ENCODE measurements at regions not wholly inside any gene's neighbourhood (a gene's known extent, or its start where the extent isn't known, plus 50 kb on each side); places are given as distances from the start of the nearest gene placed in this dataset.
A peak's percentile ranks its signal among the peaks of the same experiment; 100 is the strongest.
"Not testable (repeated sequence)": the region's sequence is repeated elsewhere in the genome, so short reads cannot be mapped to it uniquely, and the experiment has no call there.

- CTCF ChIA-PET, result interaction anchor here (0.5 to 1.5 kb wide), 4 partner anchors 322 to 426 kb away, joined by 3 to 6 read pairs (median 4); partner anchors contain the start of gene WDR1
- Histone ChIP-seq H4K20me1 (ENCODE audit: control insufficient read depth, insufficient read depth, low read length, poor library complexity, severe bottlenecking) (no peaks in the 10 kb centered on the region), H3K4me2 (replicated peaks; ENCODE audit: low read depth, low read length, poor library complexity, severe bottlenecking) (peak overlapping the region; percentile 72), H3K27me3 (replicated peaks in 1 of 4; ENCODE audit: control extremely low read depth in 1 of 4, control insufficient read depth in 3 of 4, insufficient read depth in 4 of 4, low read length in 3 of 4) (no peaks in the 10 kb centered on the region), H3K27ac (ENCODE audit: low read length in 2 of 2) (peak overlapping the region; percentile 42 to 70), H3K36me3 (replicated peaks in 1 of 2; ENCODE audit: control extremely low read depth in 1 of 2, control insufficient read depth in 1 of 2, extremely low read depth in 1 of 2, insufficient read depth in 2 of 2, low read length in 1 of 2) (no peaks in the 10 kb centered on the region), H3K4me1 (ENCODE audit: control insufficient read depth in 2 of 2, insufficient read depth in 2 of 2, low read length in 2 of 2) (peaks cover 3 to 9% of the 10 kb centered on the region in 2 donors), H3K9me3 (ENCODE audit: control extremely low read depth in 1 of 3, control insufficient read depth in 2 of 3, insufficient read depth in 1 of 3, low read length in 2 of 3) (no peaks in the 10 kb centered on the region), H3K79me2 (ENCODE audit: control insufficient read depth, insufficient read depth, low read length) (no peaks in the 10 kb centered on the region), H2AFZ (ENCODE audit: insufficient read depth, low read depth, low read length, poor library complexity, severe bottlenecking) (peak overlapping the region; percentile 85), H3K4me3 (ENCODE audit: control extremely low read depth in 1 of 5, extremely low read depth in 1 of 5, insufficient read depth in 1 of 5, low read depth in 2 of 5, low read length in 4 of 5) (peak overlapping the region in 4 of 5 experiments; percentile 50 to 68 (median 66)), H3K9ac (ENCODE audit: low read length) (peak overlapping the region; percentile 69)
- intact Hi-C loops (cut with micrococcal nuclease), result loop anchor here (1.0 to 2.0 kb wide), 3 partner anchors 32 to 425 kb away; partner anchors contain the start of gene WDR1
- ATAC-seq (ENCODE audit: low read depth), result peak; percentile 100
- peak; percentile 93 for DNase-seq
- TF ChIP-seq CTCF (IDR thresholded peaks at IDR 0.05), result no peak
- no peak for TF ChIP-seq EZH2 (IDR thresholded peaks at IDR 0.05; ENCODE audit: borderline replicate concordance, insufficient read depth, low read depth, low read length, poor library complexity, severe bottlenecking)
- Mint-ChIP-seq H3K4me1 (peaks cover 8% of the 10 kb centered on the region), H3K9me3 (ENCODE audit: insufficient read depth) (no peaks in the 10 kb centered on the region), H3K27me3 (peaks cover 2% of the 10 kb centered on the region), H3K27ac (peak overlapping the region; percentile 88), H3K4me3 (peak overlapping the region; percentile 90)
- POLR2A ChIA-PET, result interaction anchor here (0.6 to 1.4 kb wide), 3 partner anchors 426 to 725 kb away, joined by 3 to 6 read pairs (median 4); partner anchors contain the start of gene WDR1
- WGBS (ENCODE audit: insufficient coverage), result 1% methylated on average over 51 of the region's 56 CpGs
Measured at GRCh38 chr4:9691238-9692065, 90.0 kb upstream of the DRD5 start.

- Mint-ChIP-seq H3K27ac (peak overlapping the region; percentile 46), H3K4me3 (peak overlapping the region; percentile 37)
- H3K79me2 ChIP-seq (ENCODE audit: control insufficient read depth, insufficient read depth, low read length); POLR2A ChIA-PET; H2AFZ ChIP-seq (ENCODE audit: insufficient read depth, low read depth, low read length, poor library complexity, severe bottlenecking); ATAC-seq (ENCODE audit: low read depth); H3K4me3 ChIP-seq (ENCODE audit: control extremely low read depth in 1 of 5, extremely low read depth in 1 of 5, insufficient read depth in 1 of 5, low read depth in 2 of 5, low read length in 4 of 5); H3K27ac ChIP-seq (ENCODE audit: low read length in 2 of 2); H3K9me3 ChIP-seq (ENCODE audit: control extremely low read depth in 1 of 3, control insufficient read depth in 2 of 3, insufficient read depth in 1 of 3, low read length in 2 of 3); H3K4me1 Mint-ChIP-seq; H3K27me3 Mint-ChIP-seq; H3K27me3 ChIP-seq (replicated peaks in 1 of 4; ENCODE audit: control extremely low read depth in 1 of 4, control insufficient read depth in 3 of 4, insufficient read depth in 4 of 4, low read length in 3 of 4); CTCF ChIA-PET; H3K4me2 ChIP-seq (replicated peaks; ENCODE audit: low read depth, low read length, poor library complexity, severe bottlenecking); H4K20me1 ChIP-seq (ENCODE audit: control insufficient read depth, insufficient read depth, low read length, poor library complexity, severe bottlenecking); H3K9ac ChIP-seq (ENCODE audit: low read length); DNase-seq; H3K4me1 ChIP-seq (ENCODE audit: control insufficient read depth in 2 of 2, insufficient read depth in 2 of 2, low read length in 2 of 2); H3K9me3 Mint-ChIP-seq (ENCODE audit: insufficient read depth); H3K36me3 ChIP-seq (replicated peaks in 1 of 2; ENCODE audit: control extremely low read depth in 1 of 2, control insufficient read depth in 1 of 2, extremely low read depth in 1 of 2, insufficient read depth in 2 of 2, low read length in 1 of 2): not testable (repeated sequence)
- intact Hi-C loops (cut with micrococcal nuclease), result loop anchor here (2.0 kb wide), 1 partner anchor 326 kb away; no protein-coding TSS in a partner anchor
- 92% methylated on average over 2 of the region's 5 CpGs for WGBS (ENCODE audit: insufficient coverage)
Measured at GRCh38 chr4:9692791-9693491, 88.5 kb upstream of the DRD5 start.

- H3K9ac ChIP-seq (ENCODE audit: low read length); H4K20me1 ChIP-seq (ENCODE audit: control insufficient read depth, insufficient read depth, low read length, poor library complexity, severe bottlenecking); DNase-seq; H3K9me3 Mint-ChIP-seq (ENCODE audit: insufficient read depth); H3K79me2 ChIP-seq (ENCODE audit: control insufficient read depth, insufficient read depth, low read length); H3K4me1 Mint-ChIP-seq; CTCF ChIA-PET; H3K4me1 ChIP-seq (ENCODE audit: control insufficient read depth in 2 of 2, insufficient read depth in 2 of 2, low read length in 2 of 2); H2AFZ ChIP-seq (ENCODE audit: insufficient read depth, low read depth, low read length, poor library complexity, severe bottlenecking); H3K27me3 Mint-ChIP-seq; H3K9me3 ChIP-seq (ENCODE audit: control extremely low read depth in 1 of 3, control insufficient read depth in 2 of 3, insufficient read depth in 1 of 3, low read length in 2 of 3); H3K27ac ChIP-seq (ENCODE audit: low read length in 2 of 2); POLR2A ChIA-PET; H3K4me2 ChIP-seq (replicated peaks; ENCODE audit: low read depth, low read length, poor library complexity, severe bottlenecking); H3K4me3 ChIP-seq (ENCODE audit: control extremely low read depth in 1 of 5, extremely low read depth in 1 of 5, insufficient read depth in 1 of 5, low read depth in 2 of 5, low read length in 4 of 5); intact Hi-C loops (cut with micrococcal nuclease); ATAC-seq (ENCODE audit: low read depth); H3K27me3 ChIP-seq (replicated peaks in 1 of 4; ENCODE audit: control extremely low read depth in 1 of 4, control insufficient read depth in 3 of 4, insufficient read depth in 4 of 4, low read length in 3 of 4); H3K36me3 ChIP-seq (replicated peaks in 1 of 2; ENCODE audit: control extremely low read depth in 1 of 2, control insufficient read depth in 1 of 2, extremely low read depth in 1 of 2, insufficient read depth in 2 of 2, low read length in 1 of 2); H3K4me3 Mint-ChIP-seq: not testable (repeated sequence)
- 97% methylated on average over 5 of the region's 7 CpGs for WGBS (ENCODE audit: insufficient coverage)
- peak overlapping the region; percentile 10 for H3K27ac Mint-ChIP-seq
Measured at GRCh38 chr4:9694403-9694802, 87.0 kb upstream of the DRD5 start.
